GM19395 (cell line): ENCODE measurements at regions not wholly inside any gene's neighbourhood (a gene's known extent, or its start where the extent isn't known, plus 50 kb on each side); places are given as distances from the start of the nearest gene placed in this dataset.

ENCODE experiments used
- ATAC-seq: cut with Tn5 transposase; IDR thresholded peaks from one replicate; pipeline ENCODE4 v1.9.1; 2021; ENCODE audit warnings: mild to moderate bottlenecking, moderate library complexity; ENCODE audit not compliant: unreplicated experiment

DNA sequence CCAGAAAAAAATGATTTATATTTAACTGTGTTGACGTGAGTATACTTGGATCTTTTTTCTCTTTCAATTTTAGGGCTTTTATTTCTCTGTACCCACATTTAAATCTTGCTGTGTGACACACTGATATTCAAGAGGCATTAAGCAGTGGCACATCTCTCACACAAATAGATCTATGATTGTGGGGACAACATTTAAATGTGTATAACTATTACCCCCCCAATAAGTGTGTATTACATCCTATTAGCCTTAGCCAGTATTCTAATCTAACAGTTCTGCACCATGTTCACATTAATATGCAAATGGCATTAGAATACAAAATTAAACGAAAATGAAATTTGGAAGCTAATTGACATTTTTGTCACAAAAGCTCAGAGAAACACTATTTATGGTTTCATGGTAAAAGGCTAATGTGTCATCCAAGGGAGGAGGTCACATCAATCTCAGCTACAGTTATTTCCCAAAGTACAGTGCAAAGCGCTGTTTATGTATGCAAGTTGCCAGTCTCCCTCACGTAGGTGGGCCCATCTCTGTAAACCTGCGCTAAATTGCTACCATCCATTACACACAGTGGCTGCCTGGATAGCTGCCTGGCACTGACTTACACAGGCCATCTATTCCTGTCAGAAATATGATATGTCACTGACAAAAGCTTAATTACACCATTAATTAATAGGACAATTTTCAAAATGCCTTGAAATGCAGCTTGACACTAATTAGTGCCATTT, 984.7 kb upstream of the PCDH9 start:
- ATAC-seq, result no peak

DNA sequence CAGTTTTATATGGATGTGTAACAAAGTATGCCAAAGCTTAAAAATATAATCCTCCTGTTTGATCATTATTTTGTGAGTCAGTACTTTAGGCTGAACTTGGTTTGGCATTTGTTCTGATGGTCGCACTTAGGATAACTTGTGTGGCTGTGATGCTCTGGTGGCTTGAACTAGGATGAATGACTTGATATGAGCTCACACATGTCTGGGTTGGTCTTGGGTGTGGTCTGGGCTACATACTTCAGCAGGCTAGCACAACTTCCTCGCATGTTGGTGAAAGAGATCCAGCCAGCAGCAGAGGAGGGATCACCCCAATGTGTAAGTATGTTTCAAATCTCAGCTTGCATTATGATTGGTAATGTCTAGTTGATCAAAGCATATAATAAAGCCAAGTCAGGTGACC, 969.1 kb upstream of the PCDH9 start:
- no peak for ATAC-seq

DNA sequence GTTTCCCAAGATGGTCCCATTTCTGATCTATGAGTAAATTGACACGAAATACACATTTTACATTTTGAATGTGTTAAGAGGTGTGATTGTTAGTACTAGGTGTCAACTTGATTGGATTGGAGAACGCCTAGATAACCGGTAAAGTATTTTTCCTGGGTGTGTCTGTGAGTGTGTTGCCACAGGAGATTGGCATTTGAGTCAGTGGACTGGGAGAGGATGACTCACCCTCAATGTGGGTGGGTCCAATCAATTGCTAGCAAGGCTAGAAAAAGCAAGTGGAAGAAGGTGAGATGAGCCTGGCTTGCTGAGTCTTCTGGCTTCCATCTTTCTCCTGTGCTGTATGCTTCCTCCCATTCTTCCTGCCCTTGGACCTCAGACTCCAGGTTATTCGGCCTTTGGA, 960.7 kb upstream of the PCDH9 start:
- no peak for ATAC-seq

DNA sequence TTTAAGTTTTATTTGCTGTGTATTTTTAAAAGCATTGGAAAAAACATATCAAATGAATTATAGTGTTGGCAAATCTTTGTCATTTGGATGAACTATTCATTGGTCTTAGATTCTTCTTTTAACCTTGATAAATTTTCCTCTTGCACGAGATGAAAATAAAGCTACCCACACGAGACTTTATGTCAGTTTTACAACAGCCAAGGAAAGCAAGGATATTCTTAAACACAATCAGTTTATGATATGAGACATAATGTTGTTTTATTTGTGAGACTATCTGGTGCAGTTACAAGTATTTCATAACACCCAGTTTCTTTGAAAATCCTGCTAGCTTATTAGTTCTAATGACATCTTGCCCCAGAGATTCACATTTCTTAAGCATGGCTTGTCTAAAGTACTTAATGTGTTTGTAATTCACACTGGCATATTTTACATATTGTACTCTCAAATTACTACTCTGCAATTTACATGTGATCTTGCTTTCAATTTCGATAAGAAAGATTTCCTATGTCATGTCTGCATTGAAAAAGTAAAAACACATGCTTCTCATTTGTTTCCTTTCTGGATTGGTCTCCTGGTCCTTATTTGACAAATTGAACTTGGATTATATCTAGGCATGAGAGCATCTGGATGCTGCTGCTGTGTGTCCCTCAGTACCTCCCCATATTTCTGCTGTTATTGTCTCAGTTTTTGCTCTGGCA, 955.5 kb upstream of the PCDH9 start:
- ATAC-seq, result no peak

DNA sequence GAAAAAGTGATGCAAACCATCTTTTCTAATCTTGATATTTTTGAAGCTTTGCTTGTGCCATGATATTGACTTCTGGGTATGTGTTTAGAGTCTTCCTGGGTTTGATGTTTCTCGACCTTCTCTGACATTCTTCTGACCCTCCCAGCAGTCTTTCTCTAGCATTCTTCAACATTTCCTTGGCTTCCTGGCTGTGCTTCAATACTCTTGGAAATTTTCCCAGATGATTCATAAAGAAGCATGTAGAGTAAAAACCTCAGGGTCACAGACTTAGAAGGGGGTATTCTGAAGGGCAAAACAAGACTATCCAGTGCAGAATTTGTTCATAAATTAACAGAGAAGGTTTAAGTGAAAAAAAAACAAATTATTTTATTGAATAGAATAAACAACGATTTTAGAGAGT, 946.3 kb upstream of the PCDH9 start:
- ATAC-seq, result no peak

DNA sequence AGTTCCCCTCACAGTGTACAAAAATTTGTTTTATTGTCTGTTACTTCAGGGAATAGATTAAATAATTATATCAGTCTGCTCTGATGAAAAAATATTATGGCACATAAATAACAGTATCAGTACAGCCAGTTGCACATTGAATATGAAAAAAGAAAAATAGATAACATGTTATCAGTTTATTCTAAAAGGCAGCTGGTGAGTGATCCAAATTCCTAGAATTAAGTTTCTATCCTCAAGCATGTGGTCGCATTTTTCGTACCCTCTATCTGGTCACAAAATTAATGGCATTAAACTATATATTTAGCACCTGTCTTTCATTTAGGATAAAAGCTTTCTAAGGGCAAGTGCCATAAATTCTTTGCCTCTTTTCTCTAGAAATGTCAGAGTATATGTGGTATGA, 944.8 kb upstream of the PCDH9 start:
- no peak for ATAC-seq

DNA sequence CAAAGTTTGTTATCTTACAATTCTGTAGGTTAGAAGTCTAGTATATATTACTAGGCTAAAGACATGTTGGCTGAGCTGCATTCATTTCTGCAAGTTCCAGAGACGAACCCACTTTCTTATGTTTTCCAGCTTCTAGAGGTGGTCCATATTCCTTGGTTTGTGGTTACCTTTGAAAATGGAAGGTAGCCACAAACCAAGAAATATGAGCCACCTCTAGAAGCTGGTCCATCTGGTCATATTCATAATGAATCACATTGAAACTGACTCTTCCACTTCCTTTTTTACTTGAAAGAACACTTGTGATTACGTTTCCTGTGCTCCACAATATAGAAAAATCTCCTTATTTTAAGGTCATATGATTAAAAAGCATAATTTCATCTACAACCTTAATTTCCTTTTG, 943.0 kb upstream of the PCDH9 start:
- no peak for ATAC-seq

DNA sequence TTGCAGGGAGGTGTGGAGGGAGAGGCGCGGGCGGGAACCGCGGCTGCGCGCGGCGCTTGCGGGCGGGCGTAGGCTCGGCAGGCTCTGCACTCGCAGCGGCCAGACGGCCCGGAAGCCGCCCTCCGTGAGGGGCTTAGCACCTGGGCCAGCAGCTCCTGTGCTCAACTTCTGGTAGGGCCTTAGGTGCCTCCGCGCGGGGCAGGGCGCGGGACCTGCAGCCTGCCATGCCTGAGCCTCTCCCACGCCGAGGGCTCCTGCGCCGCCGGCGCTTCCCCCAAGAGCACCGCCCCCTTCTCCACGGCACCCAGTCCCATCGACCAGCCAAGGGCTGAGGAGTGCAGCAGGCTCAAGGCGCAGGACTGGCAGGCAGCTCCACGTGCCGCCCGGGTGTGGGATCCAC, 940.8 kb upstream of the PCDH9 start:
- ATAC-seq, result no peak

DNA sequence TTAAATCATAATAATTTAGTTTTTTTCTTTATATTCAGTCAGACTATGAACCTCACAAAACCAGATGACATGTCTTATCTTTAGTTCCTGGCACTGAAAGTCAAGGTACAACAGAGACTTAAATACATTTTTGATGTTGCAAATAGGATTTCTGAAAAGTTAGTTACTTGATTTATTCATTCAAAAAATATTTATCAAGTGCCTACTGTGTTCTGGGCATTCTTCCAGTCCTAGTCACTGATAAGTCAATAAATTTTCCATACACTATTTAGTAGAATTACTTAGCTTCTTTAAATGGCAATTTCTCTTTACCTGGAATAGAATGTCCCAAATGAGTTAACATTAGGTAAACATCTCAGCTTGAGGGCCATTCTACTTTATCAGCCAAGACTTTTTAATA, 938.3 kb upstream of the PCDH9 start:
- ATAC-seq, result no peak

DNA sequence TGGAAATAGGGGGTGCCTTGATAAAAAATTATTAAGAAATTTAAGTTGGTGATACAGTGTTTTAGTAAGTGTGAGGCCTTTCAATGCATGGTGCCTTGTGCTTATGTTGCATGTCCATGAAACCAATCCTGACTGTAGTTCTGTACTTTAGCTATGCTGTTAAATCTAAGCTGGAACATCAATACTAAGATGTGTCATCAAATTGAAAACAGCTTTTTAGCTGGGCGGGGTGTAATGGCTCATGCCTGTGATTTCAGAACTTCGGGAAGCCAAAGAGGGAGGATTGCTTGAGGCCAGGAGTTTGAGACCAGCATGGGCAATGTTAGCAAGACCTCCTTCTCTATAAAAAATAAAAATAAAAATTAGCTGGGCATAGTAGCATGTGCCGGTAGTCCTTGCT, 930.3 kb upstream of the PCDH9 start:
- ATAC-seq, result no peak

DNA sequence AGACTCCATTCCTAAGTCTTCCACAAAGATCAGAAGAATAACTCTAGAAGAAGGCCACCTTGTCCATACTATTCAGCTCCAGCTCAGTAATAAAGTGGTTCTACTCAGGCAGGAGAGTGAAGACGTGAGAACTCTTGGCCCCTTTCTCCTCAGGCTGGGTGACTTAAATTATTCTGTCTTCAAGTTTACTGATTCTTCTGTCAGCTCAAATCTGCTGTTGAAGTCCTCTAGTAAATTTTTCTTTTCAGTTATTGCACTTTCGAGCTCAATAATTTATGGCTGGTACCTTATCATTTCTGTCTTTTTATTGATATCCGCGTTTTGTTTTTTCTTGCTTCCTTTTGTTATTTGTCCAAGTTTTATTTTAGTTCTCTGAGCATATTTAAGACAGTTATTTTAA, 922.3 kb upstream of the PCDH9 start:
- ATAC-seq, result no peak

DNA sequence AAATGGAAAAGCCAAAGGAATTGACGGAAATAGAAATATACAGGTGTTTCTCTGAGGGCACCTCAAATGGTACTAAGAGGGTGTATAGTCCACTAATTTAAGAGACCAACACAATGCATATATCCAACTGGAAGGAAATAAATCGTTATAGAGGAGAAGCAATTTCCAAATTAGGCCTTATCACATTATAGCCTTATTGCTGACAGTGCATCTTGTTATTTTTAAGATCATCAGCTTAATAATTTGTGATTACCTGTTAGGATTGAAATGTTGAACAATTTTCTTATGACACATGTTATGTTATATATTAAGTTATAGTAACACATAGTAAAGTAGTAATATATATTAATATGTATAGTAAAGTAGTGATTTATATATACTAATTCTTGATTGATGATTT, 915.7 kb upstream of the PCDH9 start:
- no peak for ATAC-seq

DNA sequence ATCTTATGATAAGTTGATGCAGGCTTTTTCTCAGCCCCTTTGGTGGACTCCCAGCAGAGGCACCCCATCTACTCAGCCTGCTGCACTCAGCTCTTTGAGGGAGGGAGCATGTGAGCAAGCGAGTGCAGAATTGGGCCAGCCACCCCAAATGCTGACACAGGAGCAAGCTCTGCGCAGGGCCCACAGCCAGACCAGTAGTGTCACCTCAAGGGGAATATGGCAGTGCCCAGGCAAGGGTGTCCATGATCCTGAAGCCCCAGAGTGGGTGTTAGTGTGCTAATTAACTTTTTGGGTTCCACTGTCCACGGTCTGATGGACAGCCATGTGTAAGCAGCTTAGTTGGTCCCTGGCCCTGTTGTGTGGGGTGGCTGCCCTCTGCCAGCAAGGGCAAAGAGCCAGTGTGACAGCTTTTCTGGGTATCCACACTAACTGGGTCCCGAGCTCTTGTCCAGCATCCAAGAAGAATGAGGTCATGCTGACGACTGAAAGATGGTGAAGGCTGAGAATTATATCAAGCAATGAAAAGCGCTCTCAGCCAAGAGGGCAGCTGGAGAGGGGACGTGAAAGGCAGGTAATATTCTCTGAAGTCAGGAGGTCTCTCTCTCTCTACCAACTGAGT, 898.3 kb upstream of the PCDH9 start:
- no peak for ATAC-seq

DNA sequence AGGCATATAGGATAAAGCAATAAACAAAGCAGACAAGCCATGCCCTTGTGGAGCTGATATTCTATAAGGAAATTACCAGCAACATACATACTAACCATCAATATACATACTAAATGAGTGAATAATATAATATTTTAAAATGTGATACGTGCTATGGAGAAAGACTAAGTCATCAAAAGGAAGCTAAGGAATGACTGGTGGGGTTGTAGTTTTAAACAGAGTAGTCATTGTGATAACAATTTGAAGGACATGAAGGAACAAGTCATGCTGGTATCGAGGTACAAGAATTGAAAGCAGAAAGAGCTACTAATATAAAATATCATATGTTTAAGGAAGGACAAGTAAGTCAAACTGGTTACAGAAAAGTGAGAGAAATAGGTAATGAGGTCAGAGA, 894.9 kb upstream of the PCDH9 start:
- ATAC-seq, result no peak

DNA sequence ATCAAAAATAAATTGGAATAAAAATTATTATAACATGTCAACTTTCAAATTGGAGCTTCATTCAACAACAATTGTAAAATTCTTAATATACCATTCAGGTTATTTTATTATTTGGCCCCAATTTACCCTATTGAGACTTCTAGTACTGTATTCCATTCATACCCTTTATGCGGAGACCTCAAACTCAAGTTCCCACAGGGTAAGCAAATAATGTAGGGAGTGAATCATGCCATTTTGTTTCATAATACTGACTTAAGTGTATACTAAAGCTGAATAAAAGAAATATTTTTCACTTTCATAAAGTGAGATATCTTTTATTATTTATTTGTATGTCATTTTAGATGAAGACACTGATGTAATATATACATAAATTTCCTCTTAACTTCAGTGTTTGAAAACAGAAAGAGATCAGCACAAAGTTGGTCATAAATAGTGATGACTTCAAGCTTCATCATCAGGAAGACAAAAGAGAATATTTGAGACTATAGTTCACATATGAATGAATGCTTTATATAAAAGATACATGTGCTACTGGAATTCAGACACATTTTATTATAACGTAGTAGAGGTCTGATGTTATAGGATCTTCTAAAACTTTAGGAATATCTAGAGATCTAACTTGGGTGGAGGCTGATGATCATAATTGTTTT, 894.4 kb upstream of the PCDH9 start:
- ATAC-seq, result no peak

DNA sequence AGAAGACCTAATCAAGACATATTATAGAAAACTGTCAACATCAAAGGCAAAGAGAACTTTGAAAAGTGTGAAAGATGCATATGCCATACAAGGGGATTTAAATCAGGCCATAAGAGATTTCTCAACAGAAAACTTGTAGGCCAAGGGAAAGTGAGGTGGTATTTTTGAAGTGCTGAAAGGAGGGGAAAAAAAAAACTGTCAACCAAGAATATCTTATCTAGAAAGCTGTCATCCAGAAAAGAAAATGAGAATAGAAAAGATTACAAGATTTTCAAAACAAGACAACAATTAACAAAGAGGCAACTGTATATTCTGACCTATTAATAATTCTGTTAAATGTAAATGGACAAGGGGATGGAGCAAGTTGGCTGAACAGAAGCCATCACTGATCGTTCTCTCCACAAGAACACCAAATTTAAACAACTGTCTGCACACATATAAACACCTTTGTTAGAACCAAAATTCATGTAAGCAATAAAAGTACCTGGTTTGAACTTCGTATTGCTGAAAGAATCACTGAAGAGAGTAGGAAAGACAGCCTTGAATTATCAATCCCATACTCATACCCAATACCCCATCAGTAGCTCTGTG, 880.1 kb upstream of the PCDH9 start:
- ATAC-seq, result no peak

DNA sequence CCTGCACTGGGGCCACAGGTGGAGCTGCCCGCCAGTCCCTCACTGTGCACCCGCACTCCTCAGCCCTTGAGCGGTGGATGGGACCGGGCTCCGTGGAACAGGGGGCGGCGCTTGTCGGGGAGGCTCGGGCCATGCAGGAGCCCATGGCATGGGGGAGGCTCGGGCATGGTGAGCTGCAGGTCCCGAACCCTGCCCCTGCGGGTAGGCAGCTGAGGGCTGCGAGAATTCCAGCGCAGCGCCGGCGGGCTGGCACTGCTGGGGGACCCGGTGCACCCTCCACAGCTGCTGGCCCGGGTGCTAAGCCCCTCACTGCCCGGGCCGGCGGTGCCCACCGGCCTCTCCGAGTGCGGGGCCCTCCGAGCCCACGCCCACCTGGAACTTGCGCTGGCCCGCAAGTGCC, 877.5 kb upstream of the PCDH9 start:
- ATAC-seq, result no peak

DNA sequence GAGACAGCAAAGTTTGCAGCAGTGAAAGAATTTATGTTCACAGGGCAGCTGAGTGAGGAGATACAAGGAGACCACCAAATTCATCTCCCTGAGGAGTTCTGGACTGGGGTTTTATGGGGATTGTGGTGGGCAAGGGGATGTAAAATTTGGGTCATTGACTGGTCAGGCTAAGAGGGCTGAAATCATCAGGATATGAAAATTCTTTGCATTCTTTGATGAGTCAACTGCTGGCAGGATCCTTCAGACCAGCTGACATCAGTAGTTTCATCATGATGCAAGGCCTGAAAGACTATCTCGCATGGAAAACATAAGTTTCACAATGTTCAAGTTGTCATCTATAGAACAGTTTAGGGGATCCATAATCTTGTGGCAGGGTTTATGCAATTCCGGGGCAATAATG, 869.5 kb upstream of the PCDH9 start:
- no peak for ATAC-seq

DNA sequence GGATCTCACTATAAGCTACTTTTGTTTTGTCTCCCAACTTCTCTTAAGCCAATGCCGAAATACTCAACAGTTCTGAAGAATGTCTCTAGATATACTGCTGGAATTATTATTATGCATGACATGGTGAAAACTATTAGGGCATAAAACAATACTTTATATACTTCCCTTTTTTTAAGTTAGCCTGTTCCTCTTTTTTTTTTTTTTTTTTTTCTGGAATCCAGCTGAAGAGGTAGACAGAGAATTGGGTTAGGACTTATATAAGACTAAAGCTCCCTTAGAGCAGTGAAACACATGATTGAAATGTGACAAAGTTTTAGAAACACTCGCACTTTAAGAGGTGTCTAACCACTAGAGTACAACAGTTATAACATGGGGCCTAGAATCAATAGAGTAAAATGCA, 850.9 kb upstream of the PCDH9 start:
- no peak for ATAC-seq

DNA sequence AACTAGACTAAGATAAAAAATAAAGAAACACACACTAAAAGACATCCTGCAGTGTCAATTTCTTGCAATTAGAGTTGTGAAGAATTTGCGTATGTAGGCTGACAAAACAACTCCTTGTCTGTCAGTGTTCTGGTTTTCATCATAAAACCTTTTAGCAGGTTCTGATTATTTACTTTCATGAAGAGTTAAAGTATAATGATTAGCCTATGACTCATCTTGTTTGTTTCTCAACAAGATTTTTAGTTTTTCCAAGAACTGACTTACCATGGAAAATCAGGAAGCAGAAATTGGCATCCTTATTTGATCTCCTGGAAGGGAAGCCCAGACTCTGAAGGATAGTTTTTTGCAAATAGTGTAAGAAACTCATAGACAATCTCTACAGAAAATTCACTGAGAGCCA, 848.7 kb upstream of the PCDH9 start:
- no peak for ATAC-seq

DNA sequence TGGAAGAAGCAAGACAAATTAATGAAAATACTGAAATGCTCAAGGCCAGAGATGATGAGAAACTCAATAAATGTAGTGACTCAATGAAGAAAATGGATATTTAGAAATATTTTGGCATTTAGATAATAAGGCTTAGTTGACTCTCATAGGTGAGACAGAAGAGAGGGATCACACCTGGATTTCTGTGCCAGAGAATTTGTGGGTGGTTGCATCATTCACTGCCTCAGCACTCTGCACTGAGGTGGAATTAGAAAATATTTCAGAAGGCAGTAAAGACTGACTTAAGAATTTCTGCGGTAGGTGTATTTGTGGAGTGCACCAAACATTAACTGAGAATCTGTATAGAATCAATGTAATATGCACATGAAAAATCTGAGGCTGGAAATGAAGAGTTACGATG, 848.3 kb upstream of the PCDH9 start:
- ATAC-seq, result no peak

DNA sequence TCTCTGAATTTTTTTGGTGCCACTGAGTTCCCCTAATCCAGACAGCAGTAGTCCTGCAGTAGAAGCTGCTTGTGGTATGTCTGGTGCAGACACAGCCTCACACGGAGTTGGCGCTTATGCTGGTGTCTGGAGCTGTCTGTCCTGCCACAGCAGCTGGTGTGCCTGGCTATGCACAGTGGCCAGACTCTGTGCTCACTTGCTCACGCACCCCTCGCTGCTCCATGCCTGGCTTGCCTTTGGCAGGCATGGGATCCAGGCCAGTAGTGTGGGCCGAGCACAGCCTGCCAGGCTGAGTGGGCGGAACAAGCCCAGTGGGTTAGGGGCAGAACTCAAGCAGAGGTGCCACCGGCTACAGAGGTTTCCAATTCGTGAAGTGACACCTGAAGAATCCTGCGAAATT, 845.9 kb upstream of the PCDH9 start:
- no peak for ATAC-seq
